ENCODE measurements at regions not wholly inside any gene's neighbourhood (a gene's known extent, or its start where the extent isn't known, plus 50 kb on each side); places are given as distances from the start of the nearest gene placed in this dataset.

GRCh38 chr14:51545396-51545795 is 106.3 kb upstream of the FRMD6 start:
- TF ChIP-seq CTCF (conservative IDR thresholded peaks at IDR 0.05; ENCODE audit: low read depth, low read length), result no peak
- no peak for DNase-seq (ENCODE audit: low read depth)
- H3K4me3 ChIP-seq (ENCODE audit: low read length), result no peak overlapping the region

DNA sequence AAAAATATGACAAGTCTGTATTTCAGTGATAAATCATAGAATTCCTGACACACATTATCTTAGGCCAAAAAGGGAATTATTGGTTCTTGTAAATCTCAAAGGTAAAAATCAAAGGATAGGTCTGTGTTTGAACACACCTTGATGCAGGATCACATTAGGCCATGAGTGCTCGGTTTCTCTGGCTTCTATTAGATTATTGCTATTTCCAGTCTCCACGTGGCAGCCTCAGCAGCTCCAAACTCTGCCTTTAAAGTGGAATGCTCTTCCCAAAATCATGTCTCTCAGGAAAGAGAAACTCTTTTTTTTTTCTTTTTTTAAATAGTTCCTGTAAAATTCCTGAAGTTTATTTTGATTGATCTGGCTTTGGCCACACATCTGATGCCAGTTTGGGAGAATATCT is 105.6 kb upstream of the FRMD6 start:
- no peak overlapping the region for H3K4me3 ChIP-seq (ENCODE audit: low read length)
- TF ChIP-seq CTCF (conservative IDR thresholded peaks at IDR 0.05; ENCODE audit: low read depth, low read length), result no peak
- DNase-seq (ENCODE audit: low read depth), result no peak

GRCh38 chr14:51546603-51547258 is 105.0 kb upstream of the FRMD6 start:
- no peak overlapping the region for H3K4me3 ChIP-seq (ENCODE audit: low read length)
- no peak for DNase-seq (ENCODE audit: low read depth)
- TF ChIP-seq CTCF (conservative IDR thresholded peaks at IDR 0.05; ENCODE audit: low read depth, low read length), result no peak

- no peak for TF ChIP-seq CTCF (conservative IDR thresholded peaks at IDR 0.05; ENCODE audit: low read depth, low read length)
- peak; percentile 96 for DNase-seq (ENCODE audit: low read depth)
- H3K4me3 ChIP-seq (ENCODE audit: low read length), result no peak overlapping the region
Observed at GRCh38 chr14:51547260-51547659, 104.5 kb upstream of the FRMD6 start.

GRCh38 chr14:51547701-51548100 is 104.0 kb upstream of the FRMD6 start:
- no peak for TF ChIP-seq CTCF (conservative IDR thresholded peaks at IDR 0.05; ENCODE audit: low read depth, low read length)
- H3K4me3 ChIP-seq (ENCODE audit: low read length), result no peak overlapping the region
- DNase-seq (ENCODE audit: low read depth), result no peak

DNA sequence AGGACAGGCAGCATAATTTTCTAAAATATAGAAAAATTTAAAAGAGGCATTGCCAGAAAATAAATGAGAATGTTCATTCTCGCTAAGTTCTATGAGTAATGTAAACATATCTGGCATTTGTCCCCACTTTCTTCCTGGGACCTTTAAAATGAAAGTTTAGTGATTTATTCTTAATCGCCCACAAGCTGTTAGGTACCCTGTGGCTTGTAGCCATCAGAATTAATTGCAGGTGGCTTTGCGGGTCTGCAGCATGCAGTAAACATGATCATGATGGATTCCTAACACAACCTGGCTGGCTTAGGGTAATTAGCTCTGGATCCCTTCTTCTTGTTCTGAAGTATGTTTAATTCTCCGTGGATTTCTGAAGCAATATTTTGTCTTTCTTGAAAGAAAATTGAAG is 103.5 kb upstream of the FRMD6 start:
- DNase-seq (ENCODE audit: low read depth), result no peak
- no peak overlapping the region for H3K4me3 ChIP-seq (ENCODE audit: low read length)
- TF ChIP-seq CTCF (conservative IDR thresholded peaks at IDR 0.05; ENCODE audit: low read depth, low read length), result no peak

DNA sequence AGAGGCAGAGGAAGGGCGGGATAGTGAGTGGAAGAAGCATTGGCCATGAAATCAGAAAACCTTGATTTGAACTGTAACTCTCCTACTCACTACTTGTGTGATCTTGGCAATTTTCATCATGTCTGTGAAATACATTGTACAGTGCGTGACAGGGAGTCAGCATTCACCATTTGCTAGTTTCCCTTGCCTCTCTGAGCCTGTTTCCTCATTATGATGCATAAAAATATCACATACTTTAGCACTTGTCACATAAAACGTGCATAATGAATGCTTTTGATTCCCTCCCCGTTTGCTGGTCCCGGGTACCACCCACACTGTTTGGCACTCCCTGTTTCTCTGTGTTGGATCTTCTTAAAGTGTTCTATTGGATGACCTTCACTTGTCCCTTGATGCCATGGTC is 101.1 kb upstream of the FRMD6 start:
- H3K4me3 ChIP-seq (ENCODE audit: low read length), result no peak overlapping the region
- TF ChIP-seq CTCF (conservative IDR thresholded peaks at IDR 0.05; ENCODE audit: low read depth, low read length), result no peak
- DNase-seq (ENCODE audit: low read depth), result no peak
